GM12878 (cell line): ENCODE measurements at regions not wholly inside any gene's neighbourhood (a gene's known extent, or its start where the extent isn't known, plus 50 kb on each side); places are given as distances from the start of the nearest gene placed in this dataset.

Experiments used
- BACH1 ChIP-seq: fragments of 450-650 bp; IDR thresholded peaks from 2 replicates; pipeline ENCODE4 v1.6.1; 2017; ENCODE audit warnings: mild to moderate bottlenecking, borderline replicate concordance
- EED ChIP-seq: sonication (generic); IDR thresholded peaks from 2 replicates; pipeline ENCODE4 v1.6.1; 2016; ENCODE audit warnings: antibody characterized with exemption, low read depth
- HDAC2 ChIP-seq: fragments of 200-600 bp; sonication (generic); IDR thresholded peaks from 2 replicates; pipeline ENCODE4 v1.6.1; 2017
- MEF2A ChIP-seq: IDR thresholded peaks from 2 replicates; pipeline ENCODE4 v1.6.1; 2011; ENCODE audit warnings: low read depth, mild to moderate bottlenecking, low read length, moderate library complexity; ENCODE audit not compliant: insufficient read depth
- POLR2AphosphoS2 ChIP-seq: IDR thresholded peaks from 2 replicates; pipeline ENCODE4 v1.6.1; 2011; ENCODE audit warnings: low read depth, mild to moderate bottlenecking, low read length, improper control_type of control experiment, moderate library complexity
- PRDM15 ChIP-seq: fragments of 450-650 bp; formaldehyde crosslinking; IDR thresholded peaks from 2 replicates; pipeline ENCODE4 v1.4.0; 2020; ENCODE audit warnings: mild to moderate bottlenecking, moderate library complexity
- SMAD5 ChIP-seq: IDR thresholded peaks from 2 replicates; pipeline ENCODE4 v1.6.1; 2016; ENCODE audit warnings: antibody characterized with exemption, low read depth
- STAT1 ChIP-seq: fragments of 450-650 bp; conservative IDR thresholded peaks from 2 replicates; pipeline ENCODE4 v1.6.1; 2014; ENCODE audit warnings: antibody characterized with exemption, mild to moderate bottlenecking
- USF2 ChIP-seq: IDR thresholded peaks from 2 replicates; pipeline ENCODE4 v1.6.1; 2011; ENCODE audit warnings: low read depth, low read length, improper control_type of control experiment, borderline replicate concordance
- ZBTB4 ChIP-seq: fragments of 450-650 bp; formaldehyde crosslinking; IDR thresholded peaks from 2 replicates; pipeline ENCODE4 v1.4.0; 2022; ENCODE audit warnings: mild to moderate bottlenecking, moderate library complexity
- ZSCAN29 ChIP-seq: fragments of 450-650 bp; IDR thresholded peaks from 2 replicates; pipeline ENCODE4 v1.6.1; 2017; ENCODE audit warnings: mild to moderate bottlenecking, moderate library complexity

GRCh38 chr5:5632678-5633077 is 210.2 kb downstream of the ICE1 start (continued):
- TF ChIP-seq PRDM15 (CRISPR knock-in tag), result no peak
- TF ChIP-seq MEF2A, result no peak
- TF ChIP-seq SMAD5, result no peak
- no peak for TF ChIP-seq ZSCAN29
- TF ChIP-seq USF2, result no peak
- TF ChIP-seq POLR2AphosphoS2, result no peak
- no peak for TF ChIP-seq EED
- no peak for TF ChIP-seq HDAC2
- no peak for TF ChIP-seq ZBTB4 (CRISPR knock-in tag)
- no peak for TF ChIP-seq BACH1
- no peak for TF ChIP-seq STAT1
